ENCODE measurements at regions not wholly inside any gene's neighbourhood (a gene's known extent, or its start where the extent isn't known, plus 50 kb on each side); places are given as distances from the start of the nearest gene placed in this dataset.

- TF ChIP-seq CTCF (IDR thresholded peaks at IDR 0.05; ENCODE audit: low read depth, low read length) (no peak), POLR2A (IDR thresholded peaks at IDR 0.05; ENCODE audit: extremely low read depth, insufficient read length) (no peak)
These were observed 180.0 kb downstream of the INSIG2 start for GRCh38 chr2:118268268-118268667.
